ENCODE measurements at regions not wholly inside any gene's neighbourhood (a gene's known extent, or its start where the extent isn't known, plus 50 kb on each side); places are given as distances from the start of the nearest gene placed in this dataset.

DNA sequence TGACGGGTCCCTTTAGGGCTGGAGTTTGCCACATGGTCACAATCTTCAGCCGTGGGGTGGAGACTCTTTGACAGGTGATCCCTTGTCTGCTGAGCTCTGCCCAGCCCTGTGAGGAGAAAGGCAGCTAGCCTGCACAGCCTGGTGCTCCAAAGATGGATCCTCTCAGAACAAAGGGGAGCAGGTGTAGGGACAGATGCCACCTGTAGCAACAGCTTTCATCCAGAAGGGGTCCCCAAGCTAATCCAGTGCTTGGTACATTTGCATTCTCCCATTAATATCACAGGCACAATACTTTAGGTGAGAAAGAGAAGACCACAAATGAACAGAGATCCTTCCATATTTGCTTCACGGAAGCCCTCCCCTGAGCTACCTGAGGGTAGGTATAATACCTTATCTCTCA is 93.2 kb downstream of the CCDC185 start:
- TF ChIP-seq POLR2AphosphoS5 (IDR thresholded peaks at IDR 0.05): no peak
- TF ChIP-seq, protein P1, sequence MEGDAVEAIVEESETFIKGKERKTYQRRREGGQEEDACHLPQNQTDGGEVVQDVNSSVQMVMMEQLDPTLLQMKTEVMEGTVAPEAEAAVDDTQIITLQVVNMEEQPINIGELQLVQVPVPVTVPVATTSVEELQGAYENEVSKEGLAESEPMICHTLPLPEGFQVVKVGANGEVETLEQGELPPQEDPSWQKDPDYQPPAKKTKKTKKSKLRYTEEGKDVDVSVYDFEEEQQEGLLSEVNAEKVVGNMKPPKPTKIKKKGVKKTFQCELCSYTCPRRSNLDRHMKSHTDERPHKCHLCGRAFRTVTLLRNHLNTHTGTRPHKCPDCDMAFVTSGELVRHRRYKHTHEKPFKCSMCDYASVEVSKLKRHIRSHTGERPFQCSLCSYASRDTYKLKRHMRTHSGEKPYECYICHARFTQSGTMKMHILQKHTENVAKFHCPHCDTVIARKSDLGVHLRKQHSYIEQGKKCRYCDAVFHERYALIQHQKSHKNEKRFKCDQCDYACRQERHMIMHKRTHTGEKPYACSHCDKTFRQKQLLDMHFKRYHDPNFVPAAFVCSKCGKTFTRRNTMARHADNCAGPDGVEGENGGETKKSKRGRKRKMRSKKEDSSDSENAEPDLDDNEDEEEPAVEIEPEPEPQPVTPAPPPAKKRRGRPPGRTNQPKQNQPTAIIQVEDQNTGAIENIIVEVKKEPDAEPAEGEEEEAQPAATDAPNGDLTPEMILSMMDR (IDR thresholded peaks at IDR 0.05): no peak
- TF ChIP-seq POLR2A (IDR thresholded peaks at IDR 0.05): no peak
- TF ChIP-seq EP300 (IDR thresholded peaks at IDR 0.05): no peak
